Mesothelial cell of epicardium (in vitro differentiated cells): ENCODE measurements at regions not wholly inside any gene's neighbourhood (a gene's known extent, or its start where the extent isn't known, plus 50 kb on each side); places are given as distances from the start of the nearest gene placed in this dataset.

Source experiments
- DNase-seq, 2 experiments: peaks; one replicate each; pipeline ENCODE4 v3.0.0; 2021; ENCODE audit warnings: low spot score in 2 of 2; ENCODE audit not compliant: unreplicated experiment in 2 of 2
- H3K27ac Mint-ChIP-seq: 2 replicates; pipeline ENCODE4 v1.8.0; 2021; ENCODE audit warnings: mixed read lengths
- H3K27me3 Mint-ChIP-seq: 2 replicates; pipeline ENCODE4 v1.8.0; 2021; ENCODE audit warnings: low read depth, mixed read lengths
- H3K36me3 Mint-ChIP-seq: 2 replicates; pipeline ENCODE4 v1.8.0; 2021; ENCODE audit warnings: mixed read lengths
- H3K4me1 Mint-ChIP-seq: 2 replicates; pipeline ENCODE4 v1.8.0; 2021; ENCODE audit warnings: mixed read lengths
- H3K4me3 Mint-ChIP-seq: 2 replicates; pipeline ENCODE4 v1.8.0; 2021; ENCODE audit warnings: mild to moderate bottlenecking, moderate library complexity, mixed read lengths
- H3K9me3 Mint-ChIP-seq: 2 replicates; pipeline ENCODE4 v1.8.0; 2021; ENCODE audit warnings: mixed read lengths
- CTCF ChIP-seq: fragments of 200-600 bp; sonication (generic); IDR thresholded peaks from one replicate; pipeline ENCODE4 v1.5.0; 2021; ENCODE audit warnings: antibody characterized with exemption; ENCODE audit not compliant: unreplicated experiment

DNA sequence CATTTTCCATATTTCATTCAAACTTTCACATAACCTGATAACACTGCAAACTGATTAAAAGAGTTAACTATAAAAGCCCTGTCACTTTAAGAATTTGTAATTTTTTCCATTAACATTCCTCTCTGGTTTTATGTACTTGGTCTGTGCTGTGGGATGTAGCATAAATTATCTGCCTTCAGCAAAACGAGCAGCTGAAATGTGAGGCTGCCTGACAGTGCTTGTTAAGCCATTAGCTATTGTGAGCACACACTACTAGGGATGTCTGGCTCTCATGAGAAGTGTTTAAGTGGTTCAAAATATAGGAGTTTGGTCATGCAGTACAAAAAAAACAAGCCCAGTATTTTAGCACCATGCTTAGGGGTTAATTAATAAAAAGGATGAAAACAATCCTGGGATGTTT, 63.0 kb downstream of the HOXA1 start:
- no peaks in the 10 kb centered on the region for H3K27me3 Mint-ChIP-seq
- H3K4me3 Mint-ChIP-seq, result no peak overlapping the region
- peaks cover 60% of the 10 kb centered on the region for H3K4me1 Mint-ChIP-seq
- H3K9me3 Mint-ChIP-seq, result no peaks in the 10 kb centered on the region
- TF ChIP-seq CTCF, result no peak
- peak overlapping the region; percentile 95 for H3K27ac Mint-ChIP-seq
- no peaks in the 10 kb centered on the region for H3K36me3 Mint-ChIP-seq
- DNase-seq, result no peak

DNA sequence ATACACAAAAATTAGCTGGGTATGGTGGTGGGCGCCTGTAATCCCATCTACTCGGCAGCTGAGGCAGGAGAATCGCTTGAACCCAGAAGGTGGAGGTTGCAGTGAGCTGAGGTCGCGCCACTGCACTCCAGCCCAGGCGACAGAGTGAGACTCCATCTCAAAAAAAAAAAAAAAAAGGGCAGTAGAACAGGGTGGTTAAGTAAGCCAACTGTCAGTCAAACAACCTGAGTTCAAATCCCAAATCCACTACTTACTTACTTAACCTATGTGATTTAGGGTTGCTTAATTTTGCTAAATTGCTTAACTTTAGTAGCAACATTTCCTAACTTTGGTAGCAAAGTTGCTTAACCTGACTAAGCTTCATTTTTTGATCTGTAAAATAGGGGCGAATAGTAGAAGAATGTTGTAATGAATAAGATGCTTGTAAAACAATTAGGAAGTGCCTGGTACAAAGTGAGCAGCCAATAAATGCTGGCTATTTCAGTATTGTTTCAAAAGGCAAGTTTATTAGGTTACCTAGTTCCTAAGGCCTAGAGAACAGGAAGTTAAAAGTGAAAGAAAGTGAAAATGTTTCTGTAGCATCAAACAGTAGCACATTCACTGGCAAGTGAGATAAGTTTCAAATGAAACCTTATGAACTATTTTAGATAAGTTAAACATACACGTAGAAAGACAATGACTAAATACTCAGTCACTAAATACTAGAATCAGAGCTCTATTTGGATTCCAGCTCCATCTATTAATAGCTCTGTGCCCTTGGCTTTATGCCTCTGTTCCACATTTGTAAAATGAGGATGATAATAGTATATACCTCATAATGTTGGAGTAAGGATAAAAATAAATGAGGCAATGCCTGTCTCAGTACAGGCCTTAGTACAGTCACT, 64.3 kb downstream of the HOXA1 start:
- no peak for DNase-seq
- H3K27me3 Mint-ChIP-seq, result no peaks in the 10 kb centered on the region
- TF ChIP-seq CTCF, result no peak
- peak overlapping the region; percentile 95 for H3K27ac Mint-ChIP-seq
- no peaks in the 10 kb centered on the region for H3K36me3 Mint-ChIP-seq
- no peak overlapping the region for H3K4me3 Mint-ChIP-seq
- H3K9me3 Mint-ChIP-seq, result no peaks in the 10 kb centered on the region
- peaks cover 59% of the 10 kb centered on the region for H3K4me1 Mint-ChIP-seq

- no peak overlapping the region for H3K4me3 Mint-ChIP-seq
- H3K27me3 Mint-ChIP-seq, result no peaks in the 10 kb centered on the region
- peaks cover 61% of the 10 kb centered on the region for H3K4me1 Mint-ChIP-seq
- no peaks in the 10 kb centered on the region for H3K36me3 Mint-ChIP-seq
- no peak for DNase-seq
- no peak for TF ChIP-seq CTCF
- peak overlapping the region; percentile 95 for H3K27ac Mint-ChIP-seq
- no peaks in the 10 kb centered on the region for H3K9me3 Mint-ChIP-seq
Observed at GRCh38 chr7:27030393-27031050, 65.3 kb downstream of the HOXA1 start.

DNA sequence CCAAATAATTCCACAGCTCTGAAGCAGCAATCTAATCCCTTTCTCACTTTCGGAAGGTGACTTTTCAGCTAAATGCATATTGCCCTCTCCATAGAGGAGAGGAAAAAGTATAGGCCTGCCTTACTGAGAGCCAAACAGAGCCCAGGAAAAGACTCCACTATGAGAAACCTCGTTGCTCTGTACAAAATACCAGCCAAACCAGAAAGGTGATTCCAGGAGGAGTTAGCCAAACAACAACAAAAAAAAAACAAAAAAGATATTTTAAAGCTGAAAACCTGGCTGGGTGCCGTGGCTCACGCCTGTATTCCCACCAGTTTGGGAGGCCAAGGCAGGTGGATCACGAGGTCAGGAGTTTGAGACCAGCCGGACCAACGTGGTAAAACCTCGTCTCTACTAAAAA, 70.5 kb downstream of the HOXA1 start:
- H3K4me1 Mint-ChIP-seq, result peaks cover 30% of the 10 kb centered on the region
- no peak overlapping the region for H3K4me3 Mint-ChIP-seq
- no peaks in the 10 kb centered on the region for H3K27me3 Mint-ChIP-seq
- TF ChIP-seq CTCF, result no peak
- H3K9me3 Mint-ChIP-seq, result no peaks in the 10 kb centered on the region
- no peak for DNase-seq
- H3K36me3 Mint-ChIP-seq, result no peaks in the 10 kb centered on the region
- H3K27ac Mint-ChIP-seq, result no peak overlapping the region

GRCh38 chr7:27010068-27010467, 85.7 kb downstream of the HOXA1 start:
- no peaks in the 10 kb centered on the region for H3K4me1 Mint-ChIP-seq
- peaks cover 11% of the 10 kb centered on the region for H3K36me3 Mint-ChIP-seq
- peaks cover 40% of the 10 kb centered on the region for H3K9me3 Mint-ChIP-seq
- no peak overlapping the region for H3K27ac Mint-ChIP-seq
- no peak overlapping the region for H3K4me3 Mint-ChIP-seq
- DNase-seq, result no peak
- H3K27me3 Mint-ChIP-seq, result no peaks in the 10 kb centered on the region
- no peak for TF ChIP-seq CTCF
